ENCODE measurements at regions not wholly inside any gene's neighbourhood (a gene's known extent, or its start where the extent isn't known, plus 50 kb on each side); places are given as distances from the start of the nearest gene placed in this dataset.

- POLR2A ChIA-PET, result interaction anchor here (1.6 kb wide), 1 partner anchor 76 kb away, joined by 5 read pairs; no protein-coding TSS in a partner anchor
- no peak overlapping the region for H3K4me3 ChIP-seq (ENCODE audit: low read depth, low read length)
- CTCF ChIA-PET, result interaction anchor here (0.6 to 1.5 kb wide), 3 partner anchors 9 to 642 kb away, joined by 3 to 5 read pairs (median 4); no protein-coding TSS in a partner anchor
- no peak for DNase-seq (ENCODE audit: low read depth, low spot score)
- TF ChIP-seq CTCF (IDR thresholded peaks at IDR 0.05; ENCODE audit: insufficient read depth, low read length, missing control alignments), result no peak
These were observed 662.9 kb upstream of the ZNF608 start for GRCh38 chr5:125409234-125409860.

- TF ChIP-seq CTCF (IDR thresholded peaks at IDR 0.05; ENCODE audit: insufficient read depth, low read length, missing control alignments), result no peak
- no peak for DNase-seq (ENCODE audit: low read depth, low spot score)
- H3K4me3 ChIP-seq (ENCODE audit: low read depth, low read length), result no peak overlapping the region
- ChIA-PET CTCF (interaction anchor here (0.6 to 1.5 kb wide), 2 partner anchors 9 to 641 kb away, joined by 4 to 5 read pairs; no protein-coding TSS in a partner anchor), POLR2A (interaction anchor here (1.6 kb wide), 1 partner anchor 75 kb away, joined by 5 read pairs; no protein-coding TSS in a partner anchor)
These were observed 663.6 kb upstream of the ZNF608 start for GRCh38 chr5:125409861-125410536.

- TF ChIP-seq CTCF (IDR thresholded peaks at IDR 0.05; ENCODE audit: insufficient read depth, low read length, missing control alignments), result no peak
- ChIA-PET POLR2A (interaction anchor here (0.7 kb wide), 1 partner anchor 111 kb away, joined by 4 read pairs; no protein-coding TSS in a partner anchor), CTCF (no interaction called here)
- H3K4me3 ChIP-seq (ENCODE audit: low read depth, low read length), result no peak overlapping the region
- no peak for DNase-seq (ENCODE audit: low read depth, low spot score)
These were observed 664.2 kb upstream of the ZNF608 start for GRCh38 chr5:125410537-125411070.

- ChIA-PET POLR2A (interaction anchor here (0.7 kb wide), 1 partner anchor 112 kb away, joined by 4 read pairs; no protein-coding TSS in a partner anchor), CTCF (no interaction called here)
- H3K4me3 ChIP-seq (ENCODE audit: low read depth, low read length), result no peak overlapping the region; the same call in 1 of the 2 replicates
- DNase-seq (ENCODE audit: low read depth, low spot score), result no peak
- TF ChIP-seq CTCF (IDR thresholded peaks at IDR 0.05; ENCODE audit: insufficient read depth, low read length, missing control alignments), result no peak
These were observed 664.8 kb upstream of the ZNF608 start for GRCh38 chr5:125411071-125411743.

- no peak for DNase-seq (ENCODE audit: low read depth, low spot score)
- no peak overlapping the region for H3K4me3 ChIP-seq (ENCODE audit: low read depth, low read length)
- ChIA-PET POLR2A (no interaction called here), CTCF (interaction anchor here (1.3 kb wide), 2 partner anchors 19 to 142 kb away, joined by 3 to 5 read pairs; no protein-coding TSS in a partner anchor)
- peak; percentile 8 for TF ChIP-seq CTCF (IDR thresholded peaks at IDR 0.05; ENCODE audit: insufficient read depth, low read length, missing control alignments)
These were observed 665.5 kb upstream of the ZNF608 start for GRCh38 chr5:125411744-125412560.
